ENCODE measurements at regions not wholly inside any gene's neighbourhood (a gene's known extent, or its start where the extent isn't known, plus 50 kb on each side); places are given as distances from the start of the nearest gene placed in this dataset.
"Not testable (repeated sequence)": the region's sequence is repeated elsewhere in the genome, so short reads cannot be mapped to it uniquely, and the experiment has no call there.

DNA sequence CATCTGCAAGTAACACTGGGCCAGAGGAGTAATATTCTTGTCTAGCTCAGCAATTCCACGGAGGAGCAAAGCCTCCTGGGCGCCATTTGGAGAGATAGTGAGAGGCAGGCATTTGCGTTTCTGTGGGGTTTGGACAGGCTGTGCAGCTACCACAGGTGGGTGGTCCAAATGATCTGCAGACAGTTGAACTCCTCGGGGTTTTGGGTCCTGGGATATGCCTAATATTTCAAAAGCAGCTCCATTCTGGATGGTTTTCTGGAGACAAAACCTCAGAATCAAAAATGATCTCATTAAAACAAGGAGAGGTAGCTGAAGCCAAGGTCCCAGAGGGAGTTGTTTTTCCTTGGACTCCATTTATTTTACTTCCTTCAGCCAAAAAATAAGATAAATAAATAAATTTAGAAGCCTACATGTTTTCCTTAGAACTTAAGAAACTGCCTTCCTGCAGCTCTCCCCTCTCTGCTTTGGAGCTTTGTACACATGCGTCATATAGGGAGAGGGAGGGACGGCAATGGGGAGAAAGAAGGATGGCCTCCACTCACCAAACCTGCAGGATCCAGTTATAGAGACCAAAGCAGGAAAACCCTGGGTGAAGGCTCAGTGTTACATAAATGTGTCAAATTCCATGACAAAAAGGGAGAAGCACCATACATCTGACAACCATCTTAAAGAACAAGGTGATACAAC is 227.3 kb upstream of the DAAM1 start:
- no peak for DNase-seq

DNA sequence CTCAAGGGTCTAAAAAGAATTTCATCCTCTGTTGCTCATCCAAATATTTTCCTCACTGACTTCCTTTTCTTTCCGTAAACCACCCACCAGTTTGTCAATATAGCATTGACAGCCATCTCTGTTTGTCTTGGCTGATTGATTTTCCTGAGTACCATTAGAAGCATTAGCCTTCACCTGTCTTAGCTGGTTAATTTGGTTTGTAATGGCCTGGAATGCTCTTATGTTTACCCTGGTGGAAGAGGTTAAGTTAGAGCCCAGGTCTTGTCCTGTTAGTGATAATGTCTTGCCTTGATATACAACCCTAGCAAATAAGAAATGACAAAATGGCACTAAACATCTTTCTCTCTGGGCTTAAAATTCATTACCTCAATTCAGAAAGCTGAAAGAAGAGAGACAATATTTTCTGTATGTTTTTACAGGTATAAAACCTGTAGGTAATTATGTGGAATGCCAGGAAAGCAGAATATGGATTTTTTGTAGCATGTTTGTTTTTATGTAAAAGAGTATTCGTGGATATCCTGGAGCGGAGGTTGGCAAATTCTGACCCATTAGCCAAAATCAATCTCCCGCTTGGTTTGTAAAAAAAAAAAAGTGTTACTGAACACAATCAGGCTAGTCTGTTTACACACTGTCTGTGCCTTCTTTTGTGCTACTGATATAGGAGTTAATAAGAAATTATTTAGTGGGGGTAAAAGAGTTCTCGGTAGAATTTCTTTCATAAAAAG is 224.4 kb upstream of the DAAM1 start:
- no peak for DNase-seq

DNA sequence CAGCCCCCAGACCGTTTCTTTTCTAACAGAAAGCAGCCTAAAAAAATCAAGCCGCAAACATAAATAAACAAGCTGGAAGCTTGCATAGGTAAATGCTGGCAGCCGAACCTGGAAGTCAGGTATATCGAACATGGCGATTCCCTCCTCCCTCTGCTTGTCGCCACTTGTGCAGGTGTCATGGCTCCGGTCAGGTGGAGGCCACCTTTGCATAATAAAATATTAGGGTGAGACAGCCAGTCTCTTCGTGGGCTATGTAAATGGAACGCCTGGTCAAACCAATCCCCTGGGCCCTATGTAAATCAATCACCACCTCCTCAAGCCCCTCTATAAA is 223.9 kb upstream of the DAAM1 start:
- no peak for DNase-seq

GRCh38 chr14:58965601-58966000 is 222.9 kb upstream of the DAAM1 start:
- no peak for DNase-seq

DNA sequence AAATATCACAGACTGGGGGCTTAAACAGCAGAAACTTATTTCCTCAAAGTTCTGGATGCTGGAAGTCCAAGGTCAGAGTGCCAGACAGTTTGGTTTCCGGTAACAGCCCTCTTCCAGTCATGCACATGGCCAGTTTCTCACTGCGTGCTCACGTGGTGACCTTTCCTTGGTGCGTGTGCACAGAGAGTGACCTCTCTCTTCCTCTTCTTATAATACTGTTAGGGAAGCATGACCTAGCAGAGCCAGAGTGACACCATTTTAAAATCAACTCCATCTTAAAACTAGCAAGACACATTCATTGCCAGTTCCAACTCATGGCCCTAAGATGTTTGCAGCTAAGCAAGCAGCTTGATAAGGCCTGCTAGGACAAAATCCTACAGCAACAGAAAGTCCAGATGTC is 221.5 kb upstream of the DAAM1 start:
- no peak for DNase-seq

- no peak for DNase-seq
These were observed 218.3 kb upstream of the DAAM1 start for GRCh38 chr14:58969951-58970751.

DNA sequence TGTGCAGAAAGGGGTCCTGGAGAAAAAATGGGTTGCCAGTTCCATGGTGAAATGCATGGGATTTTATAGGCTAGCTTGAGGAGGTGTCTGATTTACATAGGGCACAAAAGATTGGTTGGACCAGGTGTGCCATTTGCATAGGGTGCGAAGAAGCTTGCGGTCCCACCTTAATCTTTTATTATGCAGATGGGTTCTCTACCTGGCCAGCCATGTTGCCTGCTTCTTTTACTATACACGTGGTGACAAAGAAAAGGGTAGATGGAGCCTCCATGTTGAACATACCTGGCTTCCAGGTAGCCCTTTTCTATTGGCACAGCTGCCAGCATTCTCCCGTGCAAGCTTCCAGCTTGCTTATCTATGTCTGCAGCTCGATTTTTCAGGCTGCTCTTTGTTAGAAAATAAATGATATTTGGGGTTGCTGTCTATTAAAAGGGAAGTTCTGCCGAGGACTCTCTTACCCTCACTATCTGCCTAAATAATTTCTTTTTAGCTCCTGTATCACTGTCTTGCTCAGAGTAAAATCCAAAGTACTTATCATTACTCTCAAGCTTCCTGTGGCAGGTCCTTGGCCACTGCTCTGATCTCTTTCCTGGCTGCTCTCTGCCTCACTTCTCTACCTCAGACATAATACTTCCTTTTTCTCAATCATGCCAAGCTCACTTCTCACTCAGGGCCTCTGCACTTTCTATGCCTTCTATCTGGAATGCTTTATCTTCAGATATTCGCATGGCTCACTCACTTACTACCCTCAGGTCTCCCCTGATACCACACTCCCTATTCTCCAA is 216.0 kb upstream of the DAAM1 start:
- DNase-seq: no peak

GRCh38 chr14:58977366-58977765 is 211.1 kb upstream of the DAAM1 start:
- DNase-seq: no peak

DNA sequence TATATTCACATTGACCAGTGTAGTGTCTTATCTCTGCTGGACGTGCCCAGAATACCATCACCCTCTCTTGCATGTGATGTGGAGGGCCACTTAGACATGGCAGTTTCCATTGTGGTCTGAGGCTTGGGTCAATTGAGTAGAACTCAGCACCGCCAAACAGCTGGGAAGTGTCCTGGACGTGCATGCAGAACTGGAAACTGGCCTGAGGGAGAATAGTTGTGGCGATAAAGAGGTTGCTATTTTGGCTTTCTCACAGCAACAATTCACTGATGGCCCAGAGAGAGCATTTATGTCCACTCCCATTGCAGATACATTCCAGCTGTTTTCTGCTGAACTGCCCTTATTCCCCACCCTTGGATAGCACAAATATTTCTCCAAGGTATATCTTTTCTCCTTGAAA is 210.1 kb upstream of the DAAM1 start:
- DNase-seq: no peak

DNA sequence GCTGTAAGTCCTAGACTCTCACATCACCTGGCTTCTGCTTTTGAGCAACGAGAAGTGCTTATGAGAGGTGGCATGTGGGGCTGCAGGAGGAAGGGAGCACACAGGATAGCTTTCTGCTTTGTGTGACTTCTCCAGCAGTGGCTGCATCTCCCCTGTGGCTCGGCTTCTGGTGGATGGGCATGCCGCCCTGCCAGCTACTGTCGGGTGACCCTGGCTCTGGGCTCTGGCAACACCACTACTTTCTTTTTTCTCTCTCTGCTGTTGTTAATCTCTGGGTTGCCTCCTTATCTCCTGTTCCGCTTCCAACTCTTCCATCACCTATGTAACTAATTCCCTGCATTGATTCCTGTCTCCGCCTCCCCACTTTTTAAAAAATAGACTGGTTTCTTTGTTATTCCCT is 209.1 kb upstream of the DAAM1 start:
- no peak for DNase-seq

DNA sequence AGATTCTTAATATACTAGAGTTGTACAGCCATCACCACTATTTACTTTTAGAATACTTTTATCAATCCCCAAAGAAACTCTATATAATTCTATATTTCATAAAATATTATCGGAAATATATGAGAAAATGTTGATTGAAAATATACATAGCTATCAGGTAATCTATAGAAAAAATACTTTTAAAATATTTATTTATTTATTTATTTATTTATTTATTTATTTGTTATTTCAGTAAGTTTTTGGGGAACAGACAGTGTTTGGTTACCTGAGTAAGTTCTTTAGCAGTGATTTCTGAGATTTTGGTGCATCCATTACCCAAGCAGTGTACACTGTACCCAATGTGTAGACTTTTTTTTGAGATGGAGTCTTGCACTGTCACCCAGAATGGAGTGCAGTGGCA is 206.6 kb upstream of the DAAM1 start:
- no peak for DNase-seq

- DNase-seq: no peak
These were observed 202.7 kb upstream of the DAAM1 start for GRCh38 chr14:58985786-58986185.

DNA sequence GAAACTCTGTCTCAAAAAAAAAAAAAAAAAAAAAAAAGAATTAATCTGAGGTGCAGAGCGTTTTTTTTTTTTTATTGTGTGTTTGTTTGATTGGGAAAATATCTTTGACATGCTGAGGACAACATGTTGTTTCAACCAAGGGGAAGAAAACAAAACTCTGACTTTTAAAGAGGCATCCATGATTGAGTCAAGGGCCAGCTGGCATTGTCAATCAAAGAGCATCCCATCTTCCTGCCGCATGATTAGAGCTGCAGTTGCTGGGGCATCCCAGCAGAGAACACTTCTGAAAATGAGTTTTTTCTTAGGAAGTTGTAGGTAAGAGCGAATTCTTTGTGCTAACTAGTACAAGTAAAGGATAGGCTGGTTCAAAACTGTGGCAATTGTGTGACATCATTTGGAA is 200.9 kb upstream of the DAAM1 start:
- no peak for DNase-seq

DNA sequence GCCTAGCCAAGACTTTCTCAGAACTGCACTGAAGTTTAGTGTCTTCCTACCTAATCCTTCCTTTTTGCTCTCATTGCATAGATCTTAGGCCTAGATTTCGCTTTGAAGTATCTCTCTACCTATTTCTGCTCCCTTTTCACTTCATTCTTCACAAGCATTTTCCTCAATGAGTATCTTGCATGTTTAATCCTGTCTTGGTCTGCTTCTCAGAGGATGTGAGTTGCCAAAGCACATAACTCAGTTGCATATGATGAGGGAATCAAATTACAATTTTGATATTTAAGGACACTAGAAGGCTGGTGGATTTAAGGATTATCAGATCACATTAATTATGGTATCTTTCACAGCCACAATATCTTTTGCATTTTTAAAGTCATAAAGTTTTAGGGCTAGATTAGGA is 195.5 kb upstream of the DAAM1 start:
- DNase-seq: no peak

GRCh38 chr14:58994130-58994529 is 194.3 kb upstream of the DAAM1 start:
- no peak for DNase-seq

- no peak for DNase-seq
These were observed 184.5 kb upstream of the DAAM1 start for GRCh38 chr14:59004012-59004411.

DNA sequence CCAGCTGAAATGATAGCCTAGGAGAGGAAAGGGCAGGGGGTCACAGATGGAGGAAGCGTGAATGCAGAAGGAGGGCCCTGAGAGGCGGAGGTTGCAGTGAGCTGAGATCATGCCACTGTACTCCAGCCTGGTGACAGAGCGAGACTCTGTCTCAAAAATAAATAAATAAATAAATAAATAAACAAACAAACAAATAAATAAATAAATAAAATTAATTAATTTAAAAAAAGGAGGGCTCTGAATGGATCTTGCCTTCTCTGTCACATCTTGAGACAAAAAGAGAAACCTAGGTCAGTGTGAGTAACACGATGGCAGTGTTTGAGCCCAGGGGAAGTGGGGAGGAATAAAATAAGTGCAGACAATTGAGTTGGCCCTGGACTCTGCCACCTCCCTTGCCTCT is 182.3 kb upstream of the DAAM1 start:
- DNase-seq: not testable (repeated sequence)

DNA sequence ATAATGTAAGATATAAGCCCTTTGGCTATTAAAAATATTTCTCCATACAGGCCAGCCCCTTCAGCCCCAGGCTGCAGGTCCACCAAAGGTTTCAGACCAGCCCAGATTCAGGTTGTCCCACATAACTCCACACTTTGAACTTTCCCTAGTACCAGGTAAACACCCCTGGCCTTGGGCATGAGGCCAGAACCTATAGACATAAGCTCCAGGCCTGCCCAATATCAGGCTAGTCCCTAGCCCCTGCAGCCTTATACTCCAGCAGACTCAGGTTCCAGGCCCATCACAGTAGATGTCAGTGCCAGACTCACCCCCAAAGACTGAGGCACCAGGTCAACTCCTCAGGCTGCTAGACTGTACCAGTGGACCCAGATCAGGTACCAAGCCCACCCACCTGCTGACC is 178.5 kb upstream of the DAAM1 start:
- no peak for DNase-seq

GRCh38 chr14:59013672-59014298 is 174.7 kb upstream of the DAAM1 start:
- no peak for DNase-seq

DNA sequence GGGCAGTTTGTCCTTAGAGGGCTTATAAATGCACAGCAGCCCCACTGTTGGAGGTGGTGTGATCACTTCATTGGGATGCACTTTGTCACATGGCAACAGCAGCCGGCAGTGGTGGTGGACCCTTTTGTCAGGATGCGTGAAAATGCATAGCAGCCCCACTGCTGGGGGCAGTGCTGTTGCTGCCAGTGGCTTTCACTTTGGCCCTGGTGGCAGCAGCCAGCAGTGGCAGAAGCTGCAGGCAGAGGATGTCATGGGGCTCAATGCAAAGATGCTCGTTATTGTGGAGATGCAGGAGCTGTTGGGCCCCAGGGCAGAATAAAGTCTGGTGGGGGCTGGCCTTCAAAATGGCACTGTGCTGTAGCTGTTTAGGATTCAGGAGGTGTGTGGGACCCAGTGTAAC is 173.0 kb upstream of the DAAM1 start:
- DNase-seq: no peak

- no peak for DNase-seq
These were observed 171.0 kb upstream of the DAAM1 start for GRCh38 chr14:59017285-59017965.

DNA sequence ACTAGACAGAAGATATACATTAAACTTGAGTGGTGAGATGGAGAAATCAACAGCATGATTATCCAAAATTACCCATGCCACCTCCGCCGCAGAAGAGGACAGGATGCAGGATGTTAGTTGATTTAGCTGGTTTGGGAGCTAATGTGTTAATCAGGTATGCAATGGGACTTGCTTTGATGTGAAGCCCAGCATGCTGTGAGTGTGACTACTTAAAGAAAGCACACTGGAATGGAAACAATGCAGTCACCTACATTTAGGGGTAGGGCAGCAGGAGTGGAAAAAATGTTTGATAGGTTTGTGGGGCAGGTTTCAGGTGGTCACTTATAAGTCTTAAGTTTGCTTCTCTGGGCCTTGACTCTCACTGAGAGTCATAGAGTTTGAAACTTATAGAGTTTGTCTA is 170.0 kb upstream of the DAAM1 start:
- DNase-seq: no peak
